OCI-LY7 (cell line): ENCODE measurements at regions not wholly inside any gene's neighbourhood (a gene's known extent, or its start where the extent isn't known, plus 50 kb on each side); places are given as distances from the start of the nearest gene placed in this dataset.
"Not testable (repeated sequence)": the region's sequence is repeated elsewhere in the genome, so short reads cannot be mapped to it uniquely, and the experiment has no call there.

Source experiments
- BruUV-seq: library from RNA; stranded (reverse); fragments of 400-500 nt; replicated peaks from 2 replicates; lab custom pipeline; 2021; lab: Mats Ljungman, UMichigan
- CTCF ChIA-PET: fragments of 300-600 bp; sonication (Branson Sonifier 250); formaldehyde crosslinking; loops from one replicate; lab custom pipeline; 2022; ENCODE audit warnings: antibody characterized with exemption; ENCODE audit not compliant: unreplicated experiment; lab: Charles Lee
- POLR2A ChIA-PET: fragments of 300-600 bp; sonication (Branson Sonifier 250); formaldehyde crosslinking; loops from one replicate; lab custom pipeline; 2022; ENCODE audit warnings: antibody characterized with exemption; lab: Charles Lee
- DNase-seq: peaks from one replicate; pipeline ENCODE4 v3.0.0-alpha.2; 2015; ENCODE audit warnings: low spot score
- H2AFZ ChIP-seq: fragments of 200-600 bp; sonication (generic), shearing (Covaris generic); 2 replicates; pipeline ENCODE4 v1.6.1; 2014; ENCODE audit warnings: mild to moderate bottlenecking, antibody characterized with exemption, low read length, moderate library complexity
- H3K27ac ChIP-seq: fragments of 200-600 bp; sonication (generic); 2 replicates; pipeline ENCODE4 v1.5.1; 2014; ENCODE audit warnings: mixed run types, low read depth, mild to moderate bottlenecking, moderate library complexity, low read length, inconsistent platforms; ENCODE audit not compliant: poor library complexity, severe bottlenecking
- H3K36me3 ChIP-seq: fragments of 200-600 bp; sonication (generic); 2 replicates; pipeline ENCODE4 v1.6.1; 2014; ENCODE audit warnings: mild to moderate bottlenecking, antibody characterized with exemption, low read length, moderate library complexity, mixed read lengths; ENCODE audit not compliant: insufficient read depth
- H3K4me1 ChIP-seq: fragments of 200-600 bp; sonication (generic); 2 replicates; pipeline ENCODE4 v1.5.1; 2014; ENCODE audit warnings: mild to moderate bottlenecking, low read length; ENCODE audit not compliant: insufficient read depth, poor library complexity, severe bottlenecking
- H3K4me2 ChIP-seq: fragments of 200-600 bp; sonication (generic); 2 replicates; pipeline ENCODE4 v1.6.1; 2014; ENCODE audit warnings: mild to moderate bottlenecking, low read length
- H3K4me3 ChIP-seq: fragments of 200-600 bp; sonication (generic); 2 replicates; pipeline ENCODE4 v1.5.1; 2014; ENCODE audit warnings: mild to moderate bottlenecking, low read depth, low read length; ENCODE audit not compliant: poor library complexity, severe bottlenecking
- H3K79me2 ChIP-seq: fragments of 200-600 bp; sonication (generic); 2 replicates; pipeline ENCODE4 v1.6.1; 2016; ENCODE audit warnings: low read depth, mild to moderate bottlenecking, low read length, moderate library complexity, mixed read lengths; ENCODE audit not compliant: insufficient read depth
- H3K9me2 ChIP-seq: fragments of 200-600 bp; sonication (generic); 2 replicates; pipeline ENCODE4 v1.6.1; 2016; ENCODE audit warnings: mild to moderate bottlenecking, low read length, mixed read lengths; ENCODE audit not compliant: insufficient read depth
- H3K9me3 ChIP-seq: fragments of 200-600 bp; sonication (generic); 2 replicates; pipeline ENCODE4 v1.6.1; 2014; ENCODE audit warnings: mild to moderate bottlenecking, mixed run types, low read length, mixed read lengths
- H4K20me1 ChIP-seq: fragments of 200-600 bp; sonication (generic); 2 replicates; pipeline ENCODE4 v1.6.1; 2014; ENCODE audit warnings: mild to moderate bottlenecking, antibody characterized with exemption, low read length, moderate library complexity, mixed read lengths; ENCODE audit not compliant: insufficient read depth
- CTCF ChIP-seq: fragments of 200-600 bp; sonication (generic); conservative IDR thresholded peaks from 2 replicates; pipeline ENCODE4 v1.5.1; 2014; ENCODE audit warnings: mild to moderate bottlenecking, antibody characterized with exemption, low read length, moderate library complexity, mixed read lengths
- EZH2phosphoT487 ChIP-seq: fragments of 200-600 bp; sonication (generic); IDR thresholded peaks from 2 replicates; pipeline ENCODE4 v1.6.1; 2018; ENCODE audit warnings: low read depth, borderline replicate concordance, mild to moderate bottlenecking, mixed run types, antibody characterized with exemption, low read length, moderate library complexity, mixed read lengths
- intact Hi-C: fragments of 100-400 bp; cut with micrococcal nuclease; formaldehyde crosslinking; loops from one replicate; pipeline ENCODE4 v1.10.0; 2022; ENCODE audit not compliant: unreplicated experiment

DNA sequence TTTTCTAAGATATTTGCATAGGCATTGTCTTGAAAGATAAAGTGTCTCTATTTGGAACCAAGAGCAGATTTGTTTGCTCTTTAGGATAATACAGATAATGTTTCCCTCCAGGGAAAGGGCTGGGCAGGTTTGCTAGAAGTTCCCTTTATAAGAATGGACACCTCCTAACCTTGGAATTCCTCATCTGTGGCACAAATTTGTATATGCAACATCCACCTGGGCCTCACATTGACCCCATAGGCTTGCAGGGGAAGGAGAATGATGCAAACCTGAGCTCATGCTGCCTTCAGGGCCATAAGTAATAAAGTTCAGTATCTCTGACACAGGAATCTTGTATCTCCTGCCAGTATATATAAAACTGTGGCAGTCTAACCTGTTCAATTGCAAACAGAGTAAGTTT is 508.4 kb upstream of the MIR17HG start:
- Histone ChIP-seq H3K9me2 (no peaks in the 10 kb centered on the region), H3K4me2 (no peak overlapping the region), H4K20me1 (no peaks in the 10 kb centered on the region), H3K4me1 (no peaks in the 10 kb centered on the region), H2AFZ (no peak overlapping the region), H3K27ac (no peak overlapping the region), H3K4me3 (no peak overlapping the region), H3K9me3 (no peaks in the 10 kb centered on the region), H3K79me2 (no peaks in the 10 kb centered on the region), H3K36me3 (no peaks in the 10 kb centered on the region)
- DNase-seq, result no peak
- BruUV-seq, result no TSS peak
- intact Hi-C loops, result no loop called here
- no peak for TF ChIP-seq CTCF
- no peak for TF ChIP-seq EZH2phosphoT487
- POLR2A ChIA-PET, result interaction anchor here (0.7 kb wide), 1 partner anchor 1300 kb away, joined by 3 read pairs; no protein-coding TSS in a partner anchor
- CTCF ChIA-PET, result no interaction called here

DNA sequence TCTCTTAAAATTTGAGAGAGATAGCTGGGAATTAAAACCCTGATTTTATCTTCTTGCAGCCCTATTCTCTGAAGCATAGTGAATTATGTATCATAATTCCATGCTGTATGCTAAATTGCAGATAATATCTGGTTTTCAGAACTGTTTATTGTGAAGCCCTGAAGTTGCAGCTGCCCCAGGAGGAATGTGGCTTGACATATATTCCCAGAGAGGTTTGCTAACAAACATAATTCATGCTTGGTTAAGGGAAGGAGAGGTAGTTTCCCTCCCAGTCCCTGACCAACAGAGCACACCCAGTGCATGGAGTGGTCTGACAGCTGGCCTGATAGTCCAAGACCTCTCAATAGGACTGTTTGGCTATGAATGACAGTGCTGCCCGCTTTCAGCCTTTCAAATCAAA is 500.6 kb upstream of the MIR17HG start:
- Histone ChIP-seq H3K27ac (no peak overlapping the region), H3K79me2 (no peaks in the 10 kb centered on the region), H3K9me2 (no peaks in the 10 kb centered on the region), H3K36me3 (no peaks in the 10 kb centered on the region), H3K4me1 (no peaks in the 10 kb centered on the region), H4K20me1 (no peaks in the 10 kb centered on the region), H3K9me3 (no peaks in the 10 kb centered on the region), H3K4me3 (no peak overlapping the region), H3K4me2 (no peak overlapping the region), H2AFZ (no peak overlapping the region)
- POLR2A ChIA-PET, result no interaction called here
- no TSS peak for BruUV-seq
- CTCF ChIA-PET, result no interaction called here
- TF ChIP-seq EZH2phosphoT487, result no peak
- TF ChIP-seq CTCF, result no peak
- intact Hi-C loops, result no loop called here
- no peak for DNase-seq

- intact Hi-C loops, H3K27ac ChIP-seq, H3K4me3 ChIP-seq, CTCF ChIA-PET, H3K36me3 ChIP-seq, POLR2A ChIA-PET, H3K9me2 ChIP-seq, BruUV-seq, H3K9me3 ChIP-seq, H3K79me2 ChIP-seq, DNase-seq, H3K4me2 ChIP-seq, H4K20me1 ChIP-seq, H2AFZ ChIP-seq, H3K4me1 ChIP-seq: not testable (repeated sequence)
These were observed 493.8 kb upstream of the MIR17HG start for GRCh38 chr13:90853666-90854065.
